Lower leg skin (tissue), 4 donors: ENCODE measurements at regions not wholly inside any gene's neighbourhood (a gene's known extent, or its start where the extent isn't known, plus 50 kb on each side); places are given as distances from the start of the nearest gene placed in this dataset.

Experiments
- DNase-seq, 2 donors: peaks; one replicate each; pipeline ENCODE4 v3.0.0-alpha.2; 2019; ENCODE audit warnings: low spot score in 2 of 2
- H3K4me3 ChIP-seq: fragments of 200-600 bp; sonication (generic); 2 replicates; pipeline ENCODE4 v1.5.1; 2017; ENCODE audit warnings: mild to moderate bottlenecking, low read depth; ENCODE audit not compliant: poor library complexity, severe bottlenecking
- POLR2A ChIP-seq, 2 donors: fragments of 450-650 bp; IDR thresholded peaks; one replicate each; pipeline ENCODE4 v1.6.1; 2016 to 2017; ENCODE audit warnings: antibody characterized with exemption in 2 of 2, mild to moderate bottlenecking in 1 of 2, moderate library complexity in 1 of 2
- WGBS, 2 donors: methylation state at CpG; one replicate each; pipeline ENCODE4 v1.1.5; 2018; 5-methylcytosine and 5-hydroxymethylcytosine counted together
- intact Hi-C: fragments of 100-400 bp; cut with DNase I; formaldehyde crosslinking; loops from one replicate; pipeline ENCODE4 v1.15.0; 2023; ENCODE audit warnings: low total_unique reads
- TF ChIP-seq, protein P1 (sequence below), 3 donors: fragments of 450-650 bp; IDR thresholded peaks; one replicate each; pipeline ENCODE4 v1.5.1; 2016; ENCODE audit warnings: antibody characterized with exemption in 3 of 3, mild to moderate bottlenecking in 3 of 3, moderate library complexity in 2 of 3

DNA sequence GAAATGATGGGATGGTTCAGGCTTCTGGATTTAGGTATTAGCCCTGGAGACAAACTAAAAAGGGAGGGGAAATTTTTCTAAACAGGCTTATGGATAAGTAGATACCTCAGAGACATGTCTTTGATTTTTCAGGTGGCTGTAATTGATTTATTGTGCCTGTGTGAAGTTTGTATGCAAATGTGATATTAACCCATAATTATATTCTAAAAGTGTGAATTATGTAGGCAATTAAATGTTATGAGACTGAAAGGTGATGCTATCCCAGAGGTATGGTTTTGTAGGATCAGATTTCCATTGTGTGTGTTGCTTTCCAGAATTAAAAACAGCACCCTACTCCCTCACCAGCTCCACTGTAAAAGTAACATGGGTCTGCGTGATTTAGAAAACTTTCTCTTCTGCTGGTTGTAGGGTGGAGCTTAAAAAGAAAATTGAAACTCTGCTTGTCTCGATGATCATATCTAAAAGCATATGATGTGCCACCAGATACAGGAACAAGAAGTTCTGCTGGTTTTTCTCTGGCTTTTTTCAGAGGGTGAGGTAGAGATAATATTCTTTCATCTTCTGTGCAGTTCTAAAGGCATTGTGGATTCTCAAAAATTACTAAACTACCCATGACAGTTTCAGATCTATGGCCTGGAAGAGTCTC is 71.8 kb upstream of the TAF11L2 start:
- no peak for DNase-seq
- no peak for TF ChIP-seq POLR2A (IDR thresholded peaks at IDR 0.05)
- TF ChIP-seq, protein P1, sequence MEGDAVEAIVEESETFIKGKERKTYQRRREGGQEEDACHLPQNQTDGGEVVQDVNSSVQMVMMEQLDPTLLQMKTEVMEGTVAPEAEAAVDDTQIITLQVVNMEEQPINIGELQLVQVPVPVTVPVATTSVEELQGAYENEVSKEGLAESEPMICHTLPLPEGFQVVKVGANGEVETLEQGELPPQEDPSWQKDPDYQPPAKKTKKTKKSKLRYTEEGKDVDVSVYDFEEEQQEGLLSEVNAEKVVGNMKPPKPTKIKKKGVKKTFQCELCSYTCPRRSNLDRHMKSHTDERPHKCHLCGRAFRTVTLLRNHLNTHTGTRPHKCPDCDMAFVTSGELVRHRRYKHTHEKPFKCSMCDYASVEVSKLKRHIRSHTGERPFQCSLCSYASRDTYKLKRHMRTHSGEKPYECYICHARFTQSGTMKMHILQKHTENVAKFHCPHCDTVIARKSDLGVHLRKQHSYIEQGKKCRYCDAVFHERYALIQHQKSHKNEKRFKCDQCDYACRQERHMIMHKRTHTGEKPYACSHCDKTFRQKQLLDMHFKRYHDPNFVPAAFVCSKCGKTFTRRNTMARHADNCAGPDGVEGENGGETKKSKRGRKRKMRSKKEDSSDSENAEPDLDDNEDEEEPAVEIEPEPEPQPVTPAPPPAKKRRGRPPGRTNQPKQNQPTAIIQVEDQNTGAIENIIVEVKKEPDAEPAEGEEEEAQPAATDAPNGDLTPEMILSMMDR (IDR thresholded peaks at IDR 0.05) = no peak
- intact Hi-C loops = no loop called here
- H3K4me3 ChIP-seq = no peak overlapping the region
- WGBS, 2 donors = 30 to 40% methylated on average over 2 of the region's 2 CpGs

DNA sequence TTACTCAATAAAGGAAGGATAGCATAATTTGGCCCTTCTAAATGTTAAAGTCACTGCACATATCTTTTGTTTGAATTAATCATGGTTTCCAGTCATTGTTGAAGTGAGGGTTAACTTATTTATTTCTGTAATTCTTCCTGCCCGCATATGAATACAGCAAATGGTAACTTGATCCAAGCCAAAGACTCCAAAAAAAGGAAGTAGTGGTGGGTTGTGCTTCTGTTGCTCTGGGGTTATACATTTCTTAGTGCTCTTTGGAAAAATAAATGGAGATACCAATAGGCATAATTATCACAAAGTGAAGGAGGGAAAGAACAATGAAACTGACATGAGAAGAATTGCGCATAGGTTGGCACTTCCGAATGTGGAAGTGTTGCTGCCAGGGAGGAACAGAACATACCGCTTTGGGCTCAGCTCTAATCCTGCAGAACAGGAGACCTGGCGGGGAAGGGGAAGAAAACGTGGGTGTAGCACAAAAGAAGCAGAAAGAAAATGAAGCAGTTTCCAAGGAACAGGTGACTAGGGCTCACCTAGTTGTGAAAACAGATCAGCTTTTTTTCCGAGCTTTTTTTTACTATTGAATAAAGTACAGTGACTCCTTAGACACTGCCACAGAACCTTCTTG is 69.7 kb upstream of the TAF11L2 start:
- 66 to 74% methylated on average over 7 of the region's 7 CpGs for WGBS, 2 donors
- intact Hi-C loops = no loop called here
- no peak for DNase-seq
- H3K4me3 ChIP-seq = no peak overlapping the region
- no peak for TF ChIP-seq POLR2A (IDR thresholded peaks at IDR 0.05)
- TF ChIP-seq, protein P1 (IDR thresholded peaks at IDR 0.05) = no peak

DNA sequence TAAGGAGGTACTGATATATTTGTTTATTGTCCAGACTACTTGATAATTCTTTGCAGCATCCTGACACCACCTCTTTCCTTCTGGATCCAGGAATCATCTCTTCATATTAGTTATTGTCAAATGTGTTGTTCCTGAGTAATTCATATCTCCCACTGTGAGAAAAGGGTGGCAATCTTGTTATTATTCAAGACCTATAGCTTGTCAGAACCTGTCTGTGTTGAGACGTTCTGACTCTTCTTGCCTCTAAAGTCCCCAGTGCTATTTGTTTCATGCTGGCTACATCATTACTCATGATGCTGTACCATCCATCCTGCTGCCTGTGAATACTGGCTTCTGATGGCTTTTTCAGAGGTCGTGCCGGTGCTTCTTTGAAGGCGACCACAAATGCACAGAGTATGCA is 68.7 kb upstream of the TAF11L2 start:
- intact Hi-C loops = no loop called here
- no peak overlapping the region for H3K4me3 ChIP-seq
- no peak for DNase-seq
- TF ChIP-seq POLR2A (IDR thresholded peaks at IDR 0.05) = no peak
- TF ChIP-seq, protein P1 (IDR thresholded peaks at IDR 0.05) = no peak
- 72 to 87% methylated on average over 4 of the region's 4 CpGs for WGBS, 2 donors

DNA sequence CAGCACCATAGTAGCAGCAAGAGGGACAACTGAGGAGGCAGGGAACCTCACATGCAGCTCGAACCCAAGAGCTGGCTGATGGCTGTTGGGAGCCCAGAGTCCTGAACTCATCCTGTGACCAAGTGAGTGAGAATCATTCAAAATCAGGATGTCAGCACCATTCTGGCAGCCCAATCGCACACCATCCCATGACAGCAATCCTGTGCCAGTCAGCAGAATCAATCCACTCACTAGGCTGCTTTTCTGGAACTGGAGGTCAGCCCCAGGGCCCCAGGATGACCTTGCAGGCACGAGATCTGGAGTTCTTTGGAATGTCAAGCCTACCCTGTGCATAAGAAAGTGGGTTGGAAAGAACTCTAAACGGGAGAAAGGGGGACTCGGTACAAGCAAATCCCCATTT is 67.8 kb upstream of the TAF11L2 start:
- intact Hi-C loops = no loop called here
- 76 to 85% methylated on average over 5 of the region's 5 CpGs for WGBS, 2 donors
- DNase-seq = no peak
- no peak for TF ChIP-seq POLR2A (IDR thresholded peaks at IDR 0.05)
- TF ChIP-seq, protein P1 (IDR thresholded peaks at IDR 0.05) = no peak
- H3K4me3 ChIP-seq = no peak overlapping the region

DNA sequence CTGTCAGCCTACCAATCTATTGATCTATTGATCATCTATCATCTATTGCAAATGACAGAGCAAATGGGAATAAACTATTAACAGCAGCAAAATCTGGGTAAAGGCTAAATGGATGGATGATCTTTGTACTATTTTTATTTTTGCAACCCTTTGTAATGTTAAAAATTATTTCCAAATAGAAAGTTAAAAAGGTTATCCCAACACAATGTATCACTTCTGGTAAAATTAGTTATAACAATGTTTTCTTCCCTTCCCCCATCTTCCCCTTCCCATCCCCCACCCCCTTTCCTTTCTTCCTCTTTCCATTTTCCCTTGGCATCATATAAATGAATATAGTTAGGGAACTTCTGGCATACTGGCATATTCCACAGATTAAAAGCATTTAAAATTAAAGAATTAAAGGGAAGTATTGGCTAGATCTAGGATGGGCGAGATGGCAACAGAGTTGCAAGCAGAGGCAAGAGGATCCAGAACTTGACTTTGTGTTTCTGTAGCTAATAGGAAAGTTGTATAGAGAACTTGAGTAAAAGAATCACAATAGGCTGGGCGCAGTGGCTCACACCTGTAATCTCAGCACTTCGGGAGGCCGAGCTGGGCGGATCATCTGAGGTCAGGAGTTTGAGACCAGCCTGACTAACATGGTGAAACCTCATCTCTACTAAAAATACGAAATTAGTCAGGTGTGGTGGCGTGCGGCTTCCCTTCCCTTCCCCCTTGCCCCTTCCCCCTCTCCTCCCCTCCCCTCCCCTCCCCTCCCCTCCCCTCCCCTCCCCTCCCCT is 66.6 kb upstream of the TAF11L2 start:
- no peak overlapping the region for H3K4me3 ChIP-seq
- 95 to 96% methylated on average over 8 of the region's 8 CpGs for WGBS, 2 donors
- TF ChIP-seq, protein P1 (IDR thresholded peaks at IDR 0.05) = no peak
- no peak for TF ChIP-seq POLR2A (IDR thresholded peaks at IDR 0.05)
- DNase-seq = no peak
- intact Hi-C loops = no loop called here
